Gastroesophageal sphincter (tissue), 4 donors: ENCODE measurements at regions not wholly inside any gene's neighbourhood (a gene's known extent, or its start where the extent isn't known, plus 50 kb on each side); places are given as distances from the start of the nearest gene placed in this dataset.

ENCODE experiments used
- ATAC-seq: fragments of 150-250 bp; one replicate; pipeline ENCODE4 v1.9.1; 2016; ENCODE audit warnings: mild to moderate bottlenecking, moderate library complexity
- H3K27ac ChIP-seq, 4 donors: fragments of 200-600 bp; sonication (generic) in 3 of 4; 1 replicate in 3 of 4; 2 replicates in 1 of 4; pipeline ENCODE4 v1.5.1; 2016 to 2019
- H3K27me3 ChIP-seq: fragments of 200-600 bp; sonication (generic); one replicate; pipeline ENCODE4 v1.5.1; 2019
- H3K36me3 ChIP-seq, 2 donors: fragments of 200-600 bp; sonication (generic); one replicate each; pipeline ENCODE4 v1.5.1; 2019; ENCODE audit warnings: control low read depth in 1 of 2
- H3K4me1 ChIP-seq, 3 donors: fragments of 200-600 bp; sonication (generic); 1 replicate in 2 of 3; 2 replicates in 1 of 3; pipeline ENCODE4 v1.5.1; 2016 to 2019; ENCODE audit warnings: control low read depth in 2 of 3
- H3K4me3 ChIP-seq, 2 donors: fragments of 200-600 bp; sonication (generic); one replicate each; pipeline ENCODE4 v1.5.1; 2019; ENCODE audit warnings: mild to moderate bottlenecking in 1 of 2, moderate library complexity in 1 of 2
- H3K9me3 ChIP-seq, 3 donors: fragments of 200-600 bp; sonication (generic); one replicate each; pipeline ENCODE4 v1.5.1; 2017 to 2019; ENCODE audit warnings: control low read depth in 2 of 3
- EP300 ChIP-seq: sonication (generic); formaldehyde crosslinking; IDR thresholded peaks from one replicate; pipeline ENCODE4 v1.6.1; 2017; ENCODE audit warnings: antibody characterized with exemption, mild to moderate bottlenecking
- POLR2A ChIP-seq, 2 donors: fragments of 450-650 bp; IDR thresholded peaks; one replicate each; pipeline ENCODE4 v1.6.1; 2017; ENCODE audit warnings: antibody characterized with exemption in 2 of 2, mild to moderate bottlenecking in 2 of 2, moderate library complexity in 1 of 2
- POLR2AphosphoS5 ChIP-seq: sonication (generic); formaldehyde crosslinking; IDR thresholded peaks from one replicate; pipeline ENCODE4 v1.6.1; 2017; ENCODE audit warnings: antibody characterized with exemption
- WGBS, 2 donors: methylation state at CpG; one replicate each; pipeline ENCODE4 v1.1.5; 2018; ENCODE audit warnings: low coverage in 1 of 2; 5-methylcytosine and 5-hydroxymethylcytosine counted together
- small RNA-seq, 4 donors: library from RNA; depleted of rRNA; stranded (forward); fragments of <200 nt; gene quantifications; one replicate each; pipeline ENCODE3, GENCODE V24; 2016
- TF ChIP-seq, protein P1 (sequence below), 4 experiments: fragments of 200-600 bp in 2 of 4; fragments of 450-650 bp in 2 of 4; sonication (generic) in 1 of 4; IDR thresholded peaks; one replicate each; pipeline ENCODE4 v1.5.1; 2017 to 2019; ENCODE audit warnings: antibody characterized with exemption in 4 of 4, mild to moderate bottlenecking in 2 of 4, moderate library complexity in 2 of 4

DNA sequence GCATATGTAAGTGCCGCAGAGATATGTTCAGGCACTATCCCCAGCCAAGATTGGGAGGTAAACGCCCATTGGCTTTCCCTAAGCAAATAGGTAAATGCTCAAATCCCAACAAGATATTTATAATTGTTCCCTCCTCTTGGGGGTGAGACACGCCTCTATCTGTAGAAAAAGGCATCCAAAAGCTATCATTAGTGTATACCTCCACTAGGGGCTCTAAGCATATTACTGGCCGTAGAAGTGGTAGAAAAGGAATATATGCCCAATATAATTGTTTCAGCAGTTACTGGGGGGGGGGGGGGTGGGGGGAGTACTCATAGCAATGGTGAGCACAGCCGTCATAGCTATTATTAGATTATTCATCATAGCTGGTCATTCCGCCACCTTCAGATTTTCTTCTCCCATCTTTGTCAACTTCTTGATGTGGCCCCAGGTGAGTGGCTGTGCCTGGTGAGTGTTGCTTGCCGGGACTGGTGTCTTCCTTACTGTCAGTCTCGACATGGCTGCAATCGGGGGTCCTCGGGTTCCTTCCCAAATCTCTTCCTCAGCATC lies 53.3 kb upstream of the WDR1 start:
- Histone ChIP-seq H3K27ac (no peak overlapping the region), H3K36me3 (no peaks in the 10 kb centered on the region), H3K27me3 (no peaks in the 10 kb centered on the region), H3K9me3 (no peaks in the 10 kb centered on the region), H3K4me3 (no peak overlapping the region), H3K4me1 (peaks cover 8 to 31% (median 12%) of the 10 kb centered on the region in 3 donors)
- WGBS, 2 donors = 96% methylated on average over 5 to 10 of the region's 10 CpGs
- no peak for ATAC-seq
- TF ChIP-seq EP300 (no peak), POLR2AphosphoS5 (no peak), POLR2A (IDR thresholded peaks at IDR 0.05) (no peak)
- TF ChIP-seq, protein P1, sequence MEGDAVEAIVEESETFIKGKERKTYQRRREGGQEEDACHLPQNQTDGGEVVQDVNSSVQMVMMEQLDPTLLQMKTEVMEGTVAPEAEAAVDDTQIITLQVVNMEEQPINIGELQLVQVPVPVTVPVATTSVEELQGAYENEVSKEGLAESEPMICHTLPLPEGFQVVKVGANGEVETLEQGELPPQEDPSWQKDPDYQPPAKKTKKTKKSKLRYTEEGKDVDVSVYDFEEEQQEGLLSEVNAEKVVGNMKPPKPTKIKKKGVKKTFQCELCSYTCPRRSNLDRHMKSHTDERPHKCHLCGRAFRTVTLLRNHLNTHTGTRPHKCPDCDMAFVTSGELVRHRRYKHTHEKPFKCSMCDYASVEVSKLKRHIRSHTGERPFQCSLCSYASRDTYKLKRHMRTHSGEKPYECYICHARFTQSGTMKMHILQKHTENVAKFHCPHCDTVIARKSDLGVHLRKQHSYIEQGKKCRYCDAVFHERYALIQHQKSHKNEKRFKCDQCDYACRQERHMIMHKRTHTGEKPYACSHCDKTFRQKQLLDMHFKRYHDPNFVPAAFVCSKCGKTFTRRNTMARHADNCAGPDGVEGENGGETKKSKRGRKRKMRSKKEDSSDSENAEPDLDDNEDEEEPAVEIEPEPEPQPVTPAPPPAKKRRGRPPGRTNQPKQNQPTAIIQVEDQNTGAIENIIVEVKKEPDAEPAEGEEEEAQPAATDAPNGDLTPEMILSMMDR (IDR thresholded peaks at IDR 0.05) = no peak

DNA sequence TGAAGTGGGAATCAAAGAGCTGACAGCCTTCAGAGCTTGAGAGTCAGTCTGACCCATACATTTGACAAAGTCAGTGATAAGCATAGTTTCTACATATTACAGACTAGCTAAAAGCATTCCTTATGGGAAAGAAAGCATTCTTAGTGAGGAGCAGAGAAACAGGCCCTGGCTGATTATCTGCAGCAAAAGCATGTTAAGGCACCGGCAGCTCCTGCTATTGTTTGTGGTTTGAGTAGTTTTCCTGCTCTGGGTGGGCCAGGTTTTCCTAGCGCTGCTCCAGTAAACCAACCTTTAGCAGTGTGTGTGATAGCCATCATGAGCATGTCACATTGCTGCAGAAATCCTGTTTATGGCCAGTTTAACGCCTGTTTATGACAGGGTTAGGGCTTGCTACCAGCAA lies 51.6 kb upstream of the WDR1 start:
- TF ChIP-seq POLR2A (IDR thresholded peaks at IDR 0.05) = no peak
- TF ChIP-seq, protein P1 (IDR thresholded peaks at IDR 0.05) = no peak
- TF ChIP-seq POLR2AphosphoS5 = no peak
- no peak for TF ChIP-seq EP300
- Histone ChIP-seq H3K4me1 (peaks cover 0 to 31% (median 3%) of the 10 kb centered on the region in 3 donors), H3K27me3 (no peaks in the 10 kb centered on the region), H3K27ac (no peak overlapping the region), H3K9me3 (no peaks in the 10 kb centered on the region), H3K4me3 (no peak overlapping the region), H3K36me3 (no peaks in the 10 kb centered on the region)
- WGBS, 2 donors = 50 to 83% methylated on average over 1 of the region's 3 CpGs
- no peak for ATAC-seq

DNA sequence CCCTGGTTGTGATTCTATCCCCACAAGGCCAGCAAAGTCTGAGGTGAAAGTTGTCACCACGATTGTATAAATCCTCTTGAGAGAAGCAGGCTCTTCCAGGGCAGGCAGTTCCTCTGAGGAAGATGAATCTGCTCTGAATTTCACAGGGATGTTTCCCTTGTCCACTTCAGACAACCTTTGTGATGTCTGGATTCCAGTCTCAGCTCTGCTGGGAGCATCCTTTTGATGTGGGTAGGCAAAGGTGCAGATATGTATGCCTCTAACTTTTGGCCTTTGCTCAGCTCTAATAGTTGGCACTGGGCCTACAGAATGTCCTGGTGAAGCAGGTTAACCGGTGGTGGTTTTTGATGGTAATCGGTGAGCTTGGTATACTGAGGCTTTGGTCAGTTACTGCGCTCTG lies 50.6 kb upstream of the WDR1 start:
- H3K36me3 ChIP-seq = no peaks in the 10 kb centered on the region
- 40 to 44% methylated on average over 1 of the region's 4 CpGs for WGBS, 2 donors
- no peaks in the 10 kb centered on the region for H3K27me3 ChIP-seq
- no peak for TF ChIP-seq EP300
- TF ChIP-seq POLR2A (IDR thresholded peaks at IDR 0.05) = no peak
- TF ChIP-seq POLR2AphosphoS5 = no peak
- TF ChIP-seq, protein P1 (IDR thresholded peaks at IDR 0.05) = no peak
- no peak overlapping the region for H3K4me3 ChIP-seq
- H3K27ac ChIP-seq = no peak overlapping the region
- ATAC-seq = no peak
- H3K4me1 ChIP-seq = peaks cover 0 to 25% (median 0%) of the 10 kb centered on the region in 3 donors
- no peaks in the 10 kb centered on the region for H3K9me3 ChIP-seq

Small RNAs in the stretch of these regions (small RNA-seq; reads per million reads assigned to genes)
- gene AC006499.8 = 0 reads per million in 4 donors
